ENCODE measurements at regions not wholly inside any gene's neighbourhood (a gene's known extent, or its start where the extent isn't known, plus 50 kb on each side); places are given as distances from the start of the nearest gene placed in this dataset.
"Not testable (repeated sequence)": the region's sequence is repeated elsewhere in the genome, so short reads cannot be mapped to it uniquely, and the experiment has no call there.

GRCh38 chr21:27528697-27529096, 561.8 kb upstream of the ADAMTS5 start:
- H3K27me3 ChIP-seq = no peaks in the 10 kb centered on the region
- no peak overlapping the region for H3K27ac ChIP-seq
- 81% methylated on average over 1 of the region's 1 CpG for WGBS
- no peak overlapping the region for H3K4me3 ChIP-seq
- no peaks in the 10 kb centered on the region for H3K36me3 ChIP-seq
- DNase-seq (ENCODE audit: low spot score in 2 of 2) = no peak
- TF ChIP-seq CTCF (IDR thresholded peaks at IDR 0.05) = no peak
- no peak for TF ChIP-seq POLR2A (IDR thresholded peaks at IDR 0.05)
- TF ChIP-seq EP300 (IDR thresholded peaks at IDR 0.05) = no peak
- no peak for TF ChIP-seq POLR2AphosphoS5 (IDR thresholded peaks at IDR 0.05)
- H3K9me3 ChIP-seq = no peaks in the 10 kb centered on the region
- H3K4me1 ChIP-seq = no peaks in the 10 kb centered on the region

- Histone ChIP-seq H3K27me3 (no peaks in the 10 kb centered on the region), H3K4me3 (no peak overlapping the region), H3K9me3 (no peaks in the 10 kb centered on the region), H3K27ac (no peak overlapping the region), H3K4me1 (no peaks in the 10 kb centered on the region), H3K36me3 (no peaks in the 10 kb centered on the region)
- no peak for DNase-seq (ENCODE audit: low spot score in 2 of 2)
- TF ChIP-seq POLR2A (IDR thresholded peaks at IDR 0.05) = no peak
- TF ChIP-seq POLR2AphosphoS5 (IDR thresholded peaks at IDR 0.05) = no peak
- TF ChIP-seq EP300 (IDR thresholded peaks at IDR 0.05) = no peak
- TF ChIP-seq CTCF (IDR thresholded peaks at IDR 0.05) = no peak
- 45% methylated on average over 3 of the region's 3 CpGs for WGBS
These were observed 559.6 kb upstream of the ADAMTS5 start for GRCh38 chr21:27526451-27526850.

GRCh38 chr21:27525780-27526179, 558.9 kb upstream of the ADAMTS5 start:
- DNase-seq (ENCODE audit: low spot score in 2 of 2) = no peak
- WGBS = 79% methylated on average over 4 of the region's 4 CpGs
- Histone ChIP-seq H3K9me3 (no peaks in the 10 kb centered on the region), H3K27ac (no peak overlapping the region), H3K4me3 (no peak overlapping the region), H3K36me3 (no peaks in the 10 kb centered on the region), H3K4me1 (no peaks in the 10 kb centered on the region), H3K27me3 (no peaks in the 10 kb centered on the region)
- TF ChIP-seq POLR2A (IDR thresholded peaks at IDR 0.05) (no peak), EP300 (IDR thresholded peaks at IDR 0.05) (no peak), POLR2AphosphoS5 (IDR thresholded peaks at IDR 0.05) (no peak), CTCF (IDR thresholded peaks at IDR 0.05) (no peak)

GRCh38 chr21:27519361-27519760, 552.5 kb upstream of the ADAMTS5 start:
- Histone ChIP-seq H3K27me3 (no peaks in the 10 kb centered on the region), H3K9me3 (no peaks in the 10 kb centered on the region), H3K27ac (no peak overlapping the region), H3K36me3 (no peaks in the 10 kb centered on the region), H3K4me1 (no peaks in the 10 kb centered on the region), H3K4me3 (no peak overlapping the region)
- DNase-seq (ENCODE audit: low spot score in 2 of 2) = no peak
- no peak for TF ChIP-seq POLR2AphosphoS5 (IDR thresholded peaks at IDR 0.05)
- TF ChIP-seq POLR2A (IDR thresholded peaks at IDR 0.05) = no peak
- no peak for TF ChIP-seq CTCF (IDR thresholded peaks at IDR 0.05)
- TF ChIP-seq EP300 (IDR thresholded peaks at IDR 0.05) = no peak

GRCh38 chr21:27517177-27517576, 550.3 kb upstream of the ADAMTS5 start:
- not testable (repeated sequence) for H3K27me3 ChIP-seq, H3K9me3 ChIP-seq
- WGBS = 83% methylated on average over 2 of the region's 2 CpGs

GRCh38 chr21:27515676-27516075, 548.8 kb upstream of the ADAMTS5 start:
- Histone ChIP-seq H3K9me3 (no peaks in the 10 kb centered on the region), H3K4me1 (no peaks in the 10 kb centered on the region), H3K36me3 (no peaks in the 10 kb centered on the region), H3K27ac (no peak overlapping the region), H3K27me3 (no peaks in the 10 kb centered on the region), H3K4me3 (no peak overlapping the region)
- DNase-seq (ENCODE audit: low spot score in 2 of 2) = no peak
- TF ChIP-seq POLR2AphosphoS5 (IDR thresholded peaks at IDR 0.05) (no peak), EP300 (IDR thresholded peaks at IDR 0.05) (no peak), CTCF (IDR thresholded peaks at IDR 0.05) (no peak), POLR2A (IDR thresholded peaks at IDR 0.05) (no peak)

More at GRCh38 chr21:27517177-27517576, 550.3 kb upstream of the ADAMTS5 start:
- not testable (repeated sequence) for H3K27ac ChIP-seq; DNase-seq (ENCODE audit: low spot score in 2 of 2); H3K4me1 ChIP-seq; H3K36me3 ChIP-seq; H3K4me3 ChIP-seq

Data from suprapubic skin (tissue), 4 donors.